Right lobe of liver (tissue), 6 donors: ENCODE measurements at regions not wholly inside any gene's neighbourhood (a gene's known extent, or its start where the extent isn't known, plus 50 kb on each side); places are given as distances from the start of the nearest gene placed in this dataset.

ENCODE experiments used
- ATAC-seq, 4 donors: fragments of 200-7000 bp; cut with Tn5 transposase; one replicate each; pipeline ENCODE4 v1.9.1; 2020; ENCODE audit warnings: mild to moderate bottlenecking in 4 of 4, moderate library complexity in 4 of 4
- DNase-seq, 3 donors: peaks; one replicate each; pipeline ENCODE4 v3.0.0-alpha.2; 2020
- H3K27ac ChIP-seq, 3 donors: fragments of 200-600 bp; one replicate each; pipeline ENCODE4 v1.8.0; 2022
- H3K27me3 ChIP-seq, 2 donors: fragments of 200-600 bp; one replicate each; pipeline ENCODE4 v1.8.0; 2022
- H3K36me3 ChIP-seq, 4 donors: fragments of 200-600 bp; sonication (generic) in 1 of 4; one replicate each; pipeline versions ENCODE4 v1.5.1 to v1.8.0; 2017 to 2022; ENCODE audit warnings: control low read depth in 1 of 4
- H3K4me1 ChIP-seq, 4 donors: fragments of 200-600 bp; sonication (generic) in 1 of 4; one replicate each; pipeline versions ENCODE4 v1.5.1 to v1.8.0; 2017 to 2022; ENCODE audit warnings: control low read depth in 1 of 4
- H3K4me3 ChIP-seq, 3 donors: fragments of 200-600 bp; one replicate each; pipeline ENCODE4 v1.8.0; 2022
- H3K9me3 ChIP-seq, 4 donors: fragments of 200-600 bp; sonication (generic) in 1 of 4; one replicate each; pipeline versions ENCODE4 v1.5.1 to v1.8.0; 2017 to 2022; ENCODE audit warnings: control low read depth in 1 of 4
- POLR2A ChIP-seq: fragments of 450-650 bp; IDR thresholded peaks from one replicate; pipeline ENCODE4 v1.6.1; 2017; ENCODE audit warnings: antibody characterized with exemption, mild to moderate bottlenecking
- WGBS: methylation state at CpG from one replicate; pipeline ENCODE4 v1.1.6; 2018; ENCODE audit warnings: low coverage, low lambda C conversion rate; ENCODE audit not compliant: insufficient coverage; ENCODE audit errors: missing lambda C conversion rate; 5-methylcytosine and 5-hydroxymethylcytosine counted together
- intact Hi-C, 2 donors: fragments of 100-400 bp; cut with DNase I; formaldehyde crosslinking; loops; one replicate each; pipeline versions ENCODE4 v1.11.2 to v1.14.1; 2022
- TF ChIP-seq, protein P1 (sequence below), 4 donors: fragments of 200-600 bp in 3 of 4; fragments of 450-650 bp in 1 of 4; IDR thresholded peaks; one replicate each; pipeline versions ENCODE4 v1.5.1 to v1.8.0; 2016 to 2022; ENCODE audit warnings: antibody characterized with exemption in 4 of 4, mild to moderate bottlenecking in 2 of 4
- donor health status: DM: no; HTN: yes; CAD: no.
- donor health status: DM: no; HTN: no; CAD: no.
- donor health status: DM: no; HTN: no; CAD: no.
- donor health status: DM: no; HTN: yes; CAD: no.
- donor health status: DM: no; HTN: yes; CAD: no.

DNA sequence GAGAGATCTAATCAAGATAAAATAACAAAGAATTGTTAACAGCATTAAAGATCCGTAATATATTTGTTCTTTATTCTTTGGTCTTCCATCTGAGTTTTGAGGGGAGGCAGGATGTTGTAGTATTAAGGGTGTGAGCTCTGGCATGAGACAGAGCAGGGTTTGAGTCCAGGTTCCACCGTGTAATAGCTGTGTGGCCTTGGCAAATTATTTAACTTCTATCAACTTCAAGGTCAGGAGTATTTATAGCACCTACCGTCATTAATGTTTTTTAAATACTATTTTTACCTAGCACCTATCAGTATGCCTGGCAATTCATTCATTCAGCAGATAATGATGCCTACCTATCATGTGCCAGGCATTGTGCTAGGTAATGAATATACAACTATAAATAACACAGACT, 180.1 kb upstream of the NABP1 start:
- ATAC-seq, result no peak
- 50% methylated on average over 3 of the region's 3 CpGs for WGBS
- H3K27ac ChIP-seq, result no peak overlapping the region
- no peaks in the 10 kb centered on the region for H3K36me3 ChIP-seq
- intact Hi-C loops, result no loop called here
- no peaks in the 10 kb centered on the region for H3K4me1 ChIP-seq
- no peak for TF ChIP-seq POLR2A
- TF ChIP-seq, protein P1, sequence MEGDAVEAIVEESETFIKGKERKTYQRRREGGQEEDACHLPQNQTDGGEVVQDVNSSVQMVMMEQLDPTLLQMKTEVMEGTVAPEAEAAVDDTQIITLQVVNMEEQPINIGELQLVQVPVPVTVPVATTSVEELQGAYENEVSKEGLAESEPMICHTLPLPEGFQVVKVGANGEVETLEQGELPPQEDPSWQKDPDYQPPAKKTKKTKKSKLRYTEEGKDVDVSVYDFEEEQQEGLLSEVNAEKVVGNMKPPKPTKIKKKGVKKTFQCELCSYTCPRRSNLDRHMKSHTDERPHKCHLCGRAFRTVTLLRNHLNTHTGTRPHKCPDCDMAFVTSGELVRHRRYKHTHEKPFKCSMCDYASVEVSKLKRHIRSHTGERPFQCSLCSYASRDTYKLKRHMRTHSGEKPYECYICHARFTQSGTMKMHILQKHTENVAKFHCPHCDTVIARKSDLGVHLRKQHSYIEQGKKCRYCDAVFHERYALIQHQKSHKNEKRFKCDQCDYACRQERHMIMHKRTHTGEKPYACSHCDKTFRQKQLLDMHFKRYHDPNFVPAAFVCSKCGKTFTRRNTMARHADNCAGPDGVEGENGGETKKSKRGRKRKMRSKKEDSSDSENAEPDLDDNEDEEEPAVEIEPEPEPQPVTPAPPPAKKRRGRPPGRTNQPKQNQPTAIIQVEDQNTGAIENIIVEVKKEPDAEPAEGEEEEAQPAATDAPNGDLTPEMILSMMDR (IDR thresholded peaks at IDR 0.05), result no peak
- no peak overlapping the region for H3K4me3 ChIP-seq
- DNase-seq, result no peak
- H3K9me3 ChIP-seq, result no peaks in the 10 kb centered on the region
- no peaks in the 10 kb centered on the region for H3K27me3 ChIP-seq

DNA sequence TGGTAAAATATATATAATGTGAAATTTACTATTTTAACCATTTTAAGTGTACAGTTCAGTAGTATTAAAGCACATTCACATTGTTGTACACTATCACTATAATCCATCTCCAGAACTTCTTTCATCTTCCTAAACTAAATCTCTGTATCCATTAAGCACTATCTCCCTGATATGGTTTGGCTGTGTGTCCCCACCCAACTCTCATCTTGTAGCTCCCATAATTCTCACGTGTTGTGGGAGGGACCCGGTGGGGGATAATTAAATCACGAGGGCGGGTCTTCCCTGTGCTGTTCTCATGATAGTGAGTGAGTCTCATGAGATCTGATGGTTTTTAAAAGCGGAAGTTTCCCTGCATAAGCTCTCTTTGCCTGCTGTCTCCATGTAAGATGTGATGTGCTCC, 178.9 kb upstream of the NABP1 start:
- WGBS, result 88% methylated on average over 5 of the region's 5 CpGs
- H3K4me3 ChIP-seq, result no peak overlapping the region
- intact Hi-C loops, result no loop called here
- TF ChIP-seq, protein P1 (IDR thresholded peaks at IDR 0.05), result no peak
- TF ChIP-seq POLR2A, result no peak
- H3K27ac ChIP-seq, result no peak overlapping the region
- H3K9me3 ChIP-seq, result no peaks in the 10 kb centered on the region
- ATAC-seq (no peak), DNase-seq (no peak)
- no peaks in the 10 kb centered on the region for H3K4me1 ChIP-seq
- H3K27me3 ChIP-seq, result no peaks in the 10 kb centered on the region
- H3K36me3 ChIP-seq, result no peaks in the 10 kb centered on the region

- H3K4me1 ChIP-seq, result no peaks in the 10 kb centered on the region
- ATAC-seq (no peak), DNase-seq (no peak)
- TF ChIP-seq POLR2A, result no peak
- TF ChIP-seq, protein P1 (IDR thresholded peaks at IDR 0.05), result no peak
- no peak overlapping the region for H3K4me3 ChIP-seq
- no peaks in the 10 kb centered on the region for H3K36me3 ChIP-seq
- H3K27ac ChIP-seq, result no peak overlapping the region
- no peaks in the 10 kb centered on the region for H3K27me3 ChIP-seq
- intact Hi-C loops, result loop anchor here in 1 of 2 donors (10.0 kb wide), 2 partner anchors 265 to 335 kb away; no protein-coding TSS in a partner anchor
- 93% methylated on average over 9 of the region's 9 CpGs for WGBS
- H3K9me3 ChIP-seq, result no peaks in the 10 kb centered on the region
These were observed 177.9 kb upstream of the NABP1 start for GRCh38 chr2:191499874-191500565.

- Histone ChIP-seq H3K4me1 (no peaks in the 10 kb centered on the region), H3K36me3 (no peaks in the 10 kb centered on the region), H3K4me3 (no peak overlapping the region), H3K9me3 (no peaks in the 10 kb centered on the region), H3K27me3 (no peaks in the 10 kb centered on the region), H3K27ac (no peak overlapping the region)
- ATAC-seq (no peak), DNase-seq (no peak)
- intact Hi-C loops, result loop anchor here in 1 of 2 donors (10.0 kb wide), 2 partner anchors 266 to 336 kb away; no protein-coding TSS in a partner anchor
- TF ChIP-seq POLR2A, result no peak
- TF ChIP-seq, protein P1 (IDR thresholded peaks at IDR 0.05), result no peak
- WGBS, result 57% methylated on average over 1 of the region's 1 CpG
These were observed 177.4 kb upstream of the NABP1 start for GRCh38 chr2:191500566-191500883.
